Retinal pigment epithelial cell (primary cell): ENCODE measurements at regions not wholly inside any gene's neighbourhood (a gene's known extent, or its start where the extent isn't known, plus 50 kb on each side); places are given as distances from the start of the nearest gene placed in this dataset.
"Not testable (repeated sequence)": the region's sequence is repeated elsewhere in the genome, so short reads cannot be mapped to it uniquely, and the experiment has no call there.

Experiments
- DNase-seq: peaks from one replicate; pipeline ENCODE4 v3.0.0-alpha.2; 2010; ENCODE audit warnings: low read depth
- H3K4me3 ChIP-seq: 2 replicates; pipeline ENCODE4 v1.5.1; 2011; ENCODE audit warnings: mild to moderate bottlenecking, low read length, control low read depth, moderate library complexity
- CTCF ChIP-seq: conservative IDR thresholded peaks from 2 replicates; pipeline ENCODE4 v1.5.1; 2011; ENCODE audit warnings: low read depth, low read length, control low read depth, inconsistent platforms

- DNase-seq, result no peak
- TF ChIP-seq CTCF, result no peak
- H3K4me3 ChIP-seq, result no peak overlapping the region
Observed at GRCh38 chr10:20662742-20663141, 234.4 kb downstream of the NEBL start.

- no peak overlapping the region for H3K4me3 ChIP-seq
- TF ChIP-seq CTCF, result no peak
- no peak for DNase-seq
Observed at GRCh38 chr10:20659225-20659624, 237.9 kb downstream of the NEBL start.

GRCh38 chr10:20658158-20658557, 239.0 kb downstream of the NEBL start:
- DNase-seq, result no peak
- TF ChIP-seq CTCF, result no peak
- no peak overlapping the region for H3K4me3 ChIP-seq

- H3K4me3 ChIP-seq, result no peak overlapping the region
- no peak for DNase-seq
- no peak for TF ChIP-seq CTCF
Observed at GRCh38 chr10:20656886-20657285, 240.2 kb downstream of the NEBL start.

GRCh38 chr10:20652424-20652823, 244.7 kb downstream of the NEBL start:
- DNase-seq, result not testable (repeated sequence)

GRCh38 chr10:20648263-20648874, 248.7 kb downstream of the NEBL start:
- DNase-seq, result no peak
- no peak overlapping the region for H3K4me3 ChIP-seq
- TF ChIP-seq CTCF, result no peak

More at GRCh38 chr10:20652424-20652823, 244.7 kb downstream of the NEBL start:
- H3K4me3 ChIP-seq, result not testable (repeated sequence)

- H3K4me3 ChIP-seq, result no peak overlapping the region
- no peak for DNase-seq
- TF ChIP-seq CTCF, result no peak
Observed at GRCh38 chr10:20647756-20648155, 249.4 kb downstream of the NEBL start.
